Activated naive CD8-positive, alpha-beta T cell treated with anti-CD3 and anti-CD28 coated beads, Interleukin-2, amount 50 U/mL, for 24 hours (primary cell): ENCODE measurements at regions not wholly inside any gene's neighbourhood (a gene's known extent, or its start where the extent isn't known, plus 50 kb on each side); places are given as distances from the start of the nearest gene placed in this dataset.

Source experiments
- ATAC-seq: fragments of 150-1000 bp; cut with Tn5 transposase; one replicate; pipeline ENCODE4 v1.10.0; 2021
- DNase-seq: peaks from one replicate; pipeline ENCODE4 v3.0.0; 2021
- H3K27ac Mint-ChIP-seq: one replicate; pipeline ENCODE4 v1.8.0; 2021; ENCODE audit warnings: mild to moderate bottlenecking, mixed read lengths
- H3K27me3 Mint-ChIP-seq: one replicate; pipeline ENCODE4 v1.8.0; 2021; ENCODE audit warnings: mixed read lengths
- H3K36me3 Mint-ChIP-seq: one replicate; pipeline ENCODE4 v1.8.0; 2021; ENCODE audit warnings: low read depth, mixed read lengths
- H3K4me1 Mint-ChIP-seq: one replicate; pipeline ENCODE4 v1.8.0; 2021; ENCODE audit warnings: mixed read lengths
- H3K4me3 Mint-ChIP-seq: one replicate; pipeline ENCODE4 v1.8.0; 2021; ENCODE audit warnings: mild to moderate bottlenecking, moderate library complexity, mixed read lengths
- H3K9me3 Mint-ChIP-seq: one replicate; pipeline ENCODE4 v1.8.0; 2021; ENCODE audit warnings: mixed read lengths

DNA sequence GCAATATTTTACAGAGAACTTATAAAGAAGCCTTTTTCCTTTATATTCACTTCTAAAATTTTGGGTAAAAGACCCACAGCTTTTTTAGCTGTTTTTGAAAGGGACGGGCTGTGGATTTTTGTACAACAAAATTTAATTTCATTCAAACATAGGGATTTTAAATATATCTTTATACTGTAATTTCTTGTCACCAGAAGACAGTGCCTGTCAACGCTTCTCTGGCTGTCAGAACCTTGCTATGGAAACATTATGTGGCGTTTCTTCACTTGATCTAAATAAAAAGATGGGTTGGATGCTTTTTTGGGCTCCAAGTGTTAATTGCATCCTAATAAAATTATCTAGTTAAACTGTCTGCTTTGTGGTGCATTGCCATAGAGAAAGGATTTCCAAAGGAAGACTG, 635.6 kb upstream of the ALCAM start:
- Mint-ChIP-seq H3K4me3 (no peak overlapping the region), H3K9me3 (no peaks in the 10 kb centered on the region), H3K27ac (no peak overlapping the region), H3K27me3 (no peaks in the 10 kb centered on the region), H3K4me1 (no peaks in the 10 kb centered on the region), H3K36me3 (no peaks in the 10 kb centered on the region)
- ATAC-seq (no peak), DNase-seq (no peak)

GRCh38 chr3:104734627-104735026, 632.1 kb upstream of the ALCAM start:
- Mint-ChIP-seq H3K9me3 (no peaks in the 10 kb centered on the region), H3K4me1 (no peaks in the 10 kb centered on the region), H3K4me3 (no peak overlapping the region), H3K36me3 (no peaks in the 10 kb centered on the region), H3K27ac (no peak overlapping the region), H3K27me3 (no peaks in the 10 kb centered on the region)
- DNase-seq (no peak), ATAC-seq (no peak)

GRCh38 chr3:104735691-104736090, 631.0 kb upstream of the ALCAM start:
- Mint-ChIP-seq H3K9me3 (no peaks in the 10 kb centered on the region), H3K4me1 (no peaks in the 10 kb centered on the region)

DNA sequence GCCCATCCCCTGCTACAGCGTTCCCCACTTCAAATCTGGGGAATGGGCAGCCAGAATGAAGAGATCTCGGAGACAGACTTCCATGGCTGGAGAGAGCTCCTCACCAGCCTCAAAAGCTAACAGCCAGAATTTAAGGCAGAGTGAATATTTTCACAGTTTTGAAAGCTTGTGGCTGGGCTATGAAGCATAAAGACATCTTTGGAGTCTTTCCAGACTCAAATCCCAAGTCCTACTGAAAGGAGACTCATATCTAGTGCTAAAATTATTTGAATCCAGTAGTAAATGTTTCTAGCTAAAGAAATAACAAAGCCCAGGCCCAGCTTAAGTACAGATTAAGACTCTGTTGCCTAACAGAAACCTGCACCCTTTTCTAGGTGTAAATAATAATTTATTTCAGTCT, 628.4 kb upstream of the ALCAM start:
- ATAC-seq, result no peak
- H3K4me1 Mint-ChIP-seq, result no peaks in the 10 kb centered on the region

More at GRCh38 chr3:104735691-104736090, 631.0 kb upstream of the ALCAM start:
- Mint-ChIP-seq H3K27me3 (no peaks in the 10 kb centered on the region), H3K27ac (no peak overlapping the region), H3K4me3 (no peak overlapping the region), H3K36me3 (no peaks in the 10 kb centered on the region)
- DNase-seq, result no peak
- no peak for ATAC-seq

DNA sequence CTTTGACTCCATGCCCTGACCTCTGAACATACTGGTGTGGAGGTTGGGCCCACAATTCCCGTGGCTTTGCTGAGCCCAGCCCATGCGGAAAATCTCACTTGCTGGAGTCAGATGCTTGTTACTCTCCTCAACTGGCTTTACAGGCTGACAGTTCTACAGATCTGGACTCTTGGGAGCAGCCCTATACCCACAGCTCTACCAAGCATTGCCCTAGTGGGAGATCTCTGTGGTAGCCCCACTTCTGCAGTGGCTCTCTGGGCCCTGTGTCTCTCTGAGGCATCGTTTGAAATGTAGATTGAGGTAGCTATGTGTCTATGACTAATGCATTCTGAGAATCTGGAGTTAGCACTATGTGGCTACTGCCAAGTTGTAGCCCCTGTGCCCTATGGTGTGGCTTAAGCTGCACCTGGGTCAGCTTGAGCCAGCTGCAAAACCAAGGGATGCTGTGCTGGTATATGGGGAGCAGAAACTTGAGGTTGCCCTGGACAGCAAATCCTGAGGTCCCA, 625.8 kb upstream of the ALCAM start:
- no peak overlapping the region for H3K27ac Mint-ChIP-seq
- DNase-seq (no peak), ATAC-seq (peak; percentile 20)
- H3K4me1 Mint-ChIP-seq, result no peaks in the 10 kb centered on the region
- H3K36me3 Mint-ChIP-seq, result no peaks in the 10 kb centered on the region
- no peak overlapping the region for H3K4me3 Mint-ChIP-seq
- no peaks in the 10 kb centered on the region for H3K27me3 Mint-ChIP-seq
- no peaks in the 10 kb centered on the region for H3K9me3 Mint-ChIP-seq

More for the DNA sequence above, 628.4 kb upstream of the ALCAM start:
- H3K36me3 Mint-ChIP-seq, result no peaks in the 10 kb centered on the region
- H3K27ac Mint-ChIP-seq, result no peak overlapping the region
- no peaks in the 10 kb centered on the region for H3K27me3 Mint-ChIP-seq
- no peaks in the 10 kb centered on the region for H3K9me3 Mint-ChIP-seq
- no peak for DNase-seq
- H3K4me3 Mint-ChIP-seq, result no peak overlapping the region

- no peaks in the 10 kb centered on the region for H3K9me3 Mint-ChIP-seq
- ATAC-seq (no peak), DNase-seq (no peak)
- H3K27ac Mint-ChIP-seq, result no peak overlapping the region
- no peaks in the 10 kb centered on the region for H3K27me3 Mint-ChIP-seq
- H3K36me3 Mint-ChIP-seq, result no peaks in the 10 kb centered on the region
- H3K4me3 Mint-ChIP-seq, result no peak overlapping the region
- H3K4me1 Mint-ChIP-seq, result no peaks in the 10 kb centered on the region
These were observed 624.7 kb upstream of the ALCAM start for GRCh38 chr3:104742044-104742443.

DNA sequence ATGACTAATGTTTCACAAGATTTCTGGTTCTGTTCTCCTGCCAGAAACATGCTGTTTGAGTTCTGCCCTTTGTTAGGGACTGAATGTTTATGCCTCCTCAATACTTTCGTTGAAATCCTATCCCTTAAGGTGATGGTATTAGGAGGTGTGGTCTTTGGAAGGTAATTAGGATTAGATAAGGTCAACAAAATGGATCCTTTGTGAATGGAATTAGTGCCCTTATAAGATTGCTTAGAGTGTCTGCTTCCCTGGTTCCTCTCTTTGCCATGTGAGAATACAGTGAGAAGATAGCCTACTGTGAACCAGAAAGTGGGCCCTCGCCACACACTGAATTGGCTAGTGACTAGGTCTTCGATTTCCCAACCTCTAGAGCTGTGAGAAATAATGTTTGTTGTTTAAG, 621.4 kb upstream of the ALCAM start:
- Mint-ChIP-seq H3K4me3 (no peak overlapping the region), H3K36me3 (no peaks in the 10 kb centered on the region), H3K9me3 (no peaks in the 10 kb centered on the region), H3K27me3 (no peaks in the 10 kb centered on the region), H3K27ac (no peak overlapping the region), H3K4me1 (no peaks in the 10 kb centered on the region)
- no peak for DNase-seq
- ATAC-seq, result no peak

DNA sequence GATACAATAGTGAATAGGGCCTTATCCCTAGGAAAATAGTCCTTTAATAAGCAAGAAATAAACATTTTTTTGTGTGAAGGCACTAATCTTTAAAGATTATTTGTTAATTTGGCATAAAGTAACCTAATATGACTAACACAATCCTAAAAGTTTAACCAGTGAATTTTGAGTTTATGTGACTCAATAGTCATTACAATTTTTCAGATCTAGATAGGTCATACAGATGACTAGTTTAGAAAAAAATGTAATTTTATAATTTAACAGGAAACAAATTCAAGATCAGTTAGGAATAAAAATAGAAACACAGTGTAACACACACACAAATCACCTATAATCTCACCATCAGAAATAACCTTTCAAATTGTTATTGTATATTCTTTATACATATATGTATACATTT, 620.7 kb upstream of the ALCAM start:
- Mint-ChIP-seq H3K9me3 (no peaks in the 10 kb centered on the region), H3K27me3 (no peaks in the 10 kb centered on the region), H3K36me3 (no peaks in the 10 kb centered on the region), H3K27ac (no peak overlapping the region), H3K4me3 (no peak overlapping the region), H3K4me1 (no peaks in the 10 kb centered on the region)
- DNase-seq (no peak), ATAC-seq (no peak)

GRCh38 chr3:104750581-104750980, 616.1 kb upstream of the ALCAM start:
- H3K9me3 Mint-ChIP-seq, result peaks cover 4% of the 10 kb centered on the region
- H3K4me1 Mint-ChIP-seq, result no peaks in the 10 kb centered on the region
- H3K4me3 Mint-ChIP-seq, result no peak overlapping the region
- no peaks in the 10 kb centered on the region for H3K36me3 Mint-ChIP-seq
- DNase-seq (no peak), ATAC-seq (no peak)
- no peaks in the 10 kb centered on the region for H3K27me3 Mint-ChIP-seq
- H3K27ac Mint-ChIP-seq, result no peak overlapping the region

DNA sequence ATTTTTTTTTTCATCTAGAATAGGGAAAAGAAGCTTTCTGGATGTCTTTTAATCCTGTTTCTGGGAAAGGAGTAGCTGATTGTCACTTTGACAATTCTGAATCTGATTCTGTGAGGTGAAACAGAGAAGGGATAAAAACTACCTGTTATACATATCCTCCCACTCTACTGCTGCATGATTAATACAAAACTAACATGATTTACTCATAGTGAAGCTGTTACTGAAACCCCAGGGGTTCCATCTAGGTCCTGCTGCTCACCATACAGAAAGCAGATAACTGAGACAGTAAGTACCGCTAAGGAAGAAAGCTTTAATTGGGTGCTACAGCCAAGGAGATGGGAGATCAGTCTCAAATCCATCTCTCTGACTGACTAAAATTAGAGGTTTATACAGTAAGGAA, 610.9 kb upstream of the ALCAM start:
- Mint-ChIP-seq H3K36me3 (no peaks in the 10 kb centered on the region), H3K27me3 (peaks cover 4% of the 10 kb centered on the region), H3K27ac (no peak overlapping the region), H3K4me1 (no peaks in the 10 kb centered on the region), H3K4me3 (no peak overlapping the region), H3K9me3 (peaks cover 7% of the 10 kb centered on the region)
- DNase-seq, result no peak
- no peak for ATAC-seq

GRCh38 chr3:104763007-104763406, 603.7 kb upstream of the ALCAM start:
- ATAC-seq, result no peak
- Mint-ChIP-seq H3K4me3 (no peak overlapping the region), H3K9me3 (no peaks in the 10 kb centered on the region), H3K27me3 (no peaks in the 10 kb centered on the region), H3K27ac (no peak overlapping the region), H3K36me3 (no peaks in the 10 kb centered on the region), H3K4me1 (no peaks in the 10 kb centered on the region)
- DNase-seq, result no peak

GRCh38 chr3:104764496-104764895, 602.2 kb upstream of the ALCAM start:
- ATAC-seq (no peak), DNase-seq (no peak)
- no peaks in the 10 kb centered on the region for H3K27me3 Mint-ChIP-seq
- H3K9me3 Mint-ChIP-seq, result no peaks in the 10 kb centered on the region
- no peaks in the 10 kb centered on the region for H3K4me1 Mint-ChIP-seq
- no peak overlapping the region for H3K4me3 Mint-ChIP-seq
- no peaks in the 10 kb centered on the region for H3K36me3 Mint-ChIP-seq
- no peak overlapping the region for H3K27ac Mint-ChIP-seq

GRCh38 chr3:104768886-104769285, 597.8 kb upstream of the ALCAM start:
- no peak overlapping the region for H3K27ac Mint-ChIP-seq
- no peaks in the 10 kb centered on the region for H3K36me3 Mint-ChIP-seq
- DNase-seq (no peak), ATAC-seq (no peak)
- no peak overlapping the region for H3K4me3 Mint-ChIP-seq
- no peaks in the 10 kb centered on the region for H3K27me3 Mint-ChIP-seq
- no peaks in the 10 kb centered on the region for H3K4me1 Mint-ChIP-seq
- H3K9me3 Mint-ChIP-seq, result no peaks in the 10 kb centered on the region

GRCh38 chr3:104779324-104779723, 587.4 kb upstream of the ALCAM start:
- peaks cover 4% of the 10 kb centered on the region for H3K9me3 Mint-ChIP-seq
- H3K36me3 Mint-ChIP-seq, result no peaks in the 10 kb centered on the region
- ATAC-seq (no peak), DNase-seq (no peak)
- H3K27ac Mint-ChIP-seq, result no peak overlapping the region
- H3K27me3 Mint-ChIP-seq, result no peaks in the 10 kb centered on the region
- H3K4me1 Mint-ChIP-seq, result no peaks in the 10 kb centered on the region
- no peak overlapping the region for H3K4me3 Mint-ChIP-seq

- Mint-ChIP-seq H3K4me3 (no peak overlapping the region), H3K9me3 (peaks cover 4% of the 10 kb centered on the region), H3K4me1 (no peaks in the 10 kb centered on the region), H3K27me3 (no peaks in the 10 kb centered on the region), H3K36me3 (no peaks in the 10 kb centered on the region), H3K27ac (no peak overlapping the region)
- DNase-seq (no peak), ATAC-seq (no peak)
These were observed 585.6 kb upstream of the ALCAM start for GRCh38 chr3:104781112-104781511.

GRCh38 chr3:104785947-104786346, 580.8 kb upstream of the ALCAM start:
- ATAC-seq (no peak), DNase-seq (no peak)
- Mint-ChIP-seq H3K9me3 (no peaks in the 10 kb centered on the region), H3K27ac (no peak overlapping the region), H3K4me3 (no peak overlapping the region), H3K27me3 (no peaks in the 10 kb centered on the region), H3K4me1 (no peaks in the 10 kb centered on the region), H3K36me3 (no peaks in the 10 kb centered on the region)
